HG03521 (cell line): ENCODE measurements at regions not wholly inside any gene's neighbourhood (a gene's known extent, or its start where the extent isn't known, plus 50 kb on each side); places are given as distances from the start of the nearest gene placed in this dataset.
"Not testable (repeated sequence)": the region's sequence is repeated elsewhere in the genome, so short reads cannot be mapped to it uniquely, and the experiment has no call there.

Experiments used
- ATAC-seq: cut with Tn5 transposase; IDR thresholded peaks from one replicate; pipeline ENCODE4 v1.9.1; 2021; ENCODE audit warnings: mild to moderate bottlenecking, moderate library complexity; ENCODE audit not compliant: unreplicated experiment

GRCh38 chr3:193114431-193115340 is 126.3 kb upstream of the PLAAT1 start:
- no peak for ATAC-seq

GRCh38 chr3:193116871-193117270 is 124.2 kb upstream of the PLAAT1 start:
- no peak for ATAC-seq

- no peak for ATAC-seq
Observed at GRCh38 chr3:193118907-193119306, 122.1 kb upstream of the PLAAT1 start.

GRCh38 chr3:193119926-193120325 is 121.1 kb upstream of the PLAAT1 start:
- ATAC-seq = no peak

DNA sequence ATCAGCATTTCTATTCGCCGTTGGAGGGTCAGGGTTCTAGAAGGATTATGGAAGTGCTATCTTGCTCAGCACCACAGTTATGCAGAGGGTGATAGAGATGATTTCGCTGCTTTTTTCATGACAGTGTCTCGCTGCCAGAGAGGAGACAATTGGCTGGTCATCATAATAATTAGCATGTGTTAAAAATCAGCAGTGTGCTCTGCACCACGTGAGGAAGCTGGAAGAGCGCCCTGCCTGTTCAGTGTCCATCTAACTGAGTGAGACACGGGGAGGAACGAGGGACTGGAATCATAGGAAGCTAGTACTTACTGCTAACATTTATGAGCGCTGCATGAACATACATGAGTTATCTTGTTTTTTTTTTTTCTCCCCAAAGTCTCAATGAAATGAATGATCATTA is 116.2 kb upstream of the PLAAT1 start:
- no peak for ATAC-seq

GRCh38 chr3:193129607-193130006 is 111.4 kb upstream of the PLAAT1 start:
- no peak for ATAC-seq

GRCh38 chr3:193130576-193130975 is 110.4 kb upstream of the PLAAT1 start:
- no peak for ATAC-seq

DNA sequence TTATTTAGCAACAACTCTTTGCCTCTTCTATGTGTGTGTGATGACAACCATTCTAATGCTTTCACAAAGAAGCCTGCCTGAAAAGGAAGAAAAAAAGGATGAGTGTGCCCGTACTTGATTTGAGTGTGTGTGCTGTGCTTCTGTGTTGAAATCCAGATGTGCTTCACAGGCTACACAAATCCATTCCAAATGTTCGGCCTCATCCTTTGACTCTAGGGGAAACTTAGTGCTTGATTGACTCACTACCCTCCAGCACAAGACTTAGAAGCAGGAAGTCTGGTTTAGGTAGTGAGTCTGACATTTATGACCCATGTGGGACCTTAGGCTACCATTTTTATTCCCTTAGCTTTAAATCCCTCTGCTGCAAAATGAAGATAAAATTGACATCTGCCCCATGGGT is 108.8 kb upstream of the PLAAT1 start:
- ATAC-seq = no peak

- ATAC-seq = no peak
Observed at GRCh38 chr3:193132964-193133363, 108.1 kb upstream of the PLAAT1 start.

DNA sequence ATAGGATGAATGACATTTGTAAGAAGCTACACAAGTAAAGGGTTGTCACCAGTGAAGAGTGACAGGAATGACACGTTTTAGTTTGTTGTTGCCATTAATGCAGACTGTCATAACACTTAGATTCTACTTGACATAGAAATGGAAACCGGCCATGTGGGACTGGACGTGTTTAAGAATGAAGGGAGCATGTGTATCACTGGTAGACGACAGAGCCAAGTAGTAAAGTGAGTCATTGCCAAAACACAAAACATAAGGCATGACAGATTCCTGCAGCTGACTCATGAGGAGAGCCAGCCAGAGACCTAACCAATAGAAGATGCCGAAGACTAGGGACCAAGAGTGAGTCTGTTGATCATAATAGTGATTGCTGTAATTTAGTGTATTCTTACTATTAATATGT is 106.2 kb upstream of the PLAAT1 start:
- ATAC-seq = no peak

- no peak for ATAC-seq
Observed at GRCh38 chr3:193140381-193140780, 100.6 kb upstream of the PLAAT1 start.

GRCh38 chr3:193145248-193145647 is 95.8 kb upstream of the PLAAT1 start:
- ATAC-seq = no peak

DNA sequence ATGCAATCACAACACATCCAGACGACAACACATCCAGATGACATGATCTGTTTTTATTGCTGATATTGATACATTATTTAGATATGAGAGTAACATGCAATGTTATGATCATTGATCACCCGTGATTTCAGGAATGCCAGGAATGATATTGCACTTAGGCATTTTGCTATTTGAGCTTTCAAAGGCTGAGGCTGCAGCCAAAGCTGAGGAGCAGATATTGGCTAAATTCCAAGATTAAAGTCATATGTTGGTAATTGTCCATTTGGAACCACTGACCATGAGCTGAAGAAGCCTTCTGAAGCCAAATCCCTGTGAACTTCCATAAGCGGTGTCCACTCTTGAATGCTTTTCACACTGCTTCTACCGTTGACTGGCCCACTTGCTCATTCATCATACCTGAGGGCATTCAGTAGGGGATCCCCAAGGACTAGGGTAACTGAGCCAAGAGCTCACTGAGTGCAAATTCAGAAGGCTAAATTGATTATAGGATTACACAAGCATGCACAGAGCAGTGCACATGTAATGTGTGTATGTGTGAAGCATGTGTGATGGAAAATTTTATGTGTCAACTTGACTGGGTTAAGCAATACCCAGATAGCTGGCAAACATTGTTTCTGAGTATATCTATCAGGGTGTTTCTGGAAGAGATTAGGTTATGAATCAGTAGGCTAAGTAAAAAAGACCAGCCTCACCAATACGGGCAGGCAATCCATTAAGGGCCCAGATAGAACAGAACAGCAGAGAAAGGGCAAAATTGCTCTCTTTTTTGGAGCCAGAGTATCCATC is 92.1 kb upstream of the PLAAT1 start:
- no peak for ATAC-seq

DNA sequence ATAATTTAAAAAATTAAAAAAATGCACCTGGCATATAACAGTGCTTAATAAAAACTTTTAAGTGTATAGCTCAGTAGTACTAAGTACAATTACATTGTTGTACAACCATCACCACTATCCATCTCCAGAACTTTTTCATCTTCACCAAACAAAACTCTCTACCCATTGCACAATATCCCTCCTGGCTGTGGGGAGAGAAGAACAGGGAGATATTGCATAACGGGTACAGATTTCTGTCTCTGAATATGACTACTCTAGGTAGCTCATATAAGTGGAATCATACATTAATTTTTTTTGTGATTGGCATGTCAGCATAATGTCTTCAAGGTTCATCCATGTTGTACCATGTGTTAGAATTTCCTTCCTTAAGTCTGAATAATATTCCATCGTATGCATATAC is 91.0 kb upstream of the PLAAT1 start:
- ATAC-seq = no peak

- not testable (repeated sequence) for ATAC-seq
Observed at GRCh38 chr3:193155044-193155781, 85.8 kb upstream of the PLAAT1 start.

GRCh38 chr3:193157051-193157450 is 84.0 kb upstream of the PLAAT1 start:
- ATAC-seq = no peak

GRCh38 chr3:193165431-193166120 is 75.4 kb upstream of the PLAAT1 start:
- no peak for ATAC-seq

- no peak for ATAC-seq
Observed at GRCh38 chr3:193168931-193169330, 72.1 kb upstream of the PLAAT1 start.

- no peak for ATAC-seq
Observed at GRCh38 chr3:193174140-193174539, 66.9 kb upstream of the PLAAT1 start.

- not testable (repeated sequence) for ATAC-seq
Observed at GRCh38 chr3:193179332-193180012, 61.5 kb upstream of the PLAAT1 start.
